ENCODE measurements at regions not wholly inside any gene's neighbourhood (a gene's known extent, or its start where the extent isn't known, plus 50 kb on each side); places are given as distances from the start of the nearest gene placed in this dataset.

DNA sequence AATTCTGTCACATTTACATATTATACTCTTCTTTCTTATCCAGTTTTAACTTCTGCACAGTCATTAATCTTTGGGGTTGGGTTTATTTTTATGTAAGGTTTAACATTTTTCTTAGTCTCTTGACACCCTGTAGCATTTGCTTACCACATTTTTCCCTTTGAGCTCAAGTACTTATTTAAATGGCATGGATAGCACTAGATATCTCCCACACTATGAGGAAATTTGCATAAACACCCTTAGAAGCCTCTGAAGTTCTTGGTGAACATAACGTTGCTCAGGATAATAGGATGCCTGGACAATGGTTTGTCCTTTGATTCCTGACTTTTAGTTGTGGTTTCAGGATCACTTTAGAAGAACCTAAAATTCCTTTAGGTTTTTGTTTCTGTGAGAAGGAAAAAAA is 338.9 kb downstream of the PCDH17 start:
- Histone ChIP-seq H2AFZ (ENCODE audit: low read length) (no peak overlapping the region), H3K27ac (ENCODE audit: low read length) (no peak overlapping the region), H3K4me2 (ENCODE audit: low read depth, low read length) (no peak overlapping the region), H3K9ac (ENCODE audit: low read length) (no peak overlapping the region), H3K9me2 (replicated peaks; ENCODE audit: insufficient read depth, low read length) (no peaks in the 10 kb centered on the region), H4K20me1 (ENCODE audit: insufficient read depth, low read length) (no peaks in the 10 kb centered on the region), H3K4me1 (ENCODE audit: low read length) (no peaks in the 10 kb centered on the region), H3K9me3 (replicated peaks; ENCODE audit: insufficient read depth, low read length) (no peaks in the 10 kb centered on the region), H3K27me3 (replicated peaks; ENCODE audit: insufficient read depth, low read length) (no peaks in the 10 kb centered on the region), H3K4me3 (ENCODE audit: low read length) (no peak overlapping the region), H3K36me3 (replicated peaks; ENCODE audit: insufficient read depth, low read length) (no peaks in the 10 kb centered on the region), H3K79me2 (ENCODE audit: low read length) (no peaks in the 10 kb centered on the region), H3F3A (ENCODE audit: insufficient read depth, low read length) (no peaks in the 10 kb centered on the region)
- TF ChIP-seq EZH2phosphoT487 (IDR thresholded peaks at IDR 0.05; ENCODE audit: low read length): no peak
- DNase-seq: no peak

DNA sequence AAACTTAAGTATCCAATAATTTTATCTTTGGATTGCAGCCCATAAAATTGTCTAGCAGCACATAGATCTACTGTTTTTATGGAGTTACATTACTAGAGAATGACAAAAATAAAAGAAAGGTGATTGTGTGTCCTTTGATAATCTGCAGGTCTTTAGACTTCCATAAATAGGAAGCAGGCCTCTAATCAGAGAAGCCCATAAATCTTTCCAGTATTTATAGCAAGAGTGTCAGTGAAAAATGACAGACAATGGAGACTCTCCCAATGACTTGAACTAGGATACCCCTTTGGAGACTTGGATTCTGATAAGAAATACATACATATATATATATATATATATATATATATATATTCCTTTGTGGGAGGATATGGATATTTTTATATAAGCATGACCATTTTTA is 351.2 kb downstream of the PCDH17 start:
- Histone ChIP-seq H3K36me3 (replicated peaks; ENCODE audit: insufficient read depth, low read length) (no peaks in the 10 kb centered on the region), H3K4me1 (ENCODE audit: low read length) (no peaks in the 10 kb centered on the region), H3K27me3 (replicated peaks; ENCODE audit: insufficient read depth, low read length) (no peaks in the 10 kb centered on the region), H3K9me3 (replicated peaks; ENCODE audit: insufficient read depth, low read length) (no peaks in the 10 kb centered on the region), H3K4me3 (ENCODE audit: low read length) (no peak overlapping the region), H4K20me1 (ENCODE audit: insufficient read depth, low read length) (no peaks in the 10 kb centered on the region), H3K27ac (ENCODE audit: low read length) (no peak overlapping the region), H2AFZ (ENCODE audit: low read length) (no peak overlapping the region), H3F3A (ENCODE audit: insufficient read depth, low read length) (no peaks in the 10 kb centered on the region), H3K9ac (ENCODE audit: low read length) (no peak overlapping the region), H3K4me2 (ENCODE audit: low read depth, low read length) (no peak overlapping the region), H3K9me2 (replicated peaks; ENCODE audit: insufficient read depth, low read length) (no peaks in the 10 kb centered on the region), H3K79me2 (ENCODE audit: low read length) (no peaks in the 10 kb centered on the region)
- TF ChIP-seq EZH2phosphoT487 (IDR thresholded peaks at IDR 0.05; ENCODE audit: low read length): no peak
- no peak for TF ChIP-seq EZH2 (optimal IDR thresholded peaks at IDR 0.05; ENCODE audit: low read depth, low read length)
- TF ChIP-seq, protein P1, sequence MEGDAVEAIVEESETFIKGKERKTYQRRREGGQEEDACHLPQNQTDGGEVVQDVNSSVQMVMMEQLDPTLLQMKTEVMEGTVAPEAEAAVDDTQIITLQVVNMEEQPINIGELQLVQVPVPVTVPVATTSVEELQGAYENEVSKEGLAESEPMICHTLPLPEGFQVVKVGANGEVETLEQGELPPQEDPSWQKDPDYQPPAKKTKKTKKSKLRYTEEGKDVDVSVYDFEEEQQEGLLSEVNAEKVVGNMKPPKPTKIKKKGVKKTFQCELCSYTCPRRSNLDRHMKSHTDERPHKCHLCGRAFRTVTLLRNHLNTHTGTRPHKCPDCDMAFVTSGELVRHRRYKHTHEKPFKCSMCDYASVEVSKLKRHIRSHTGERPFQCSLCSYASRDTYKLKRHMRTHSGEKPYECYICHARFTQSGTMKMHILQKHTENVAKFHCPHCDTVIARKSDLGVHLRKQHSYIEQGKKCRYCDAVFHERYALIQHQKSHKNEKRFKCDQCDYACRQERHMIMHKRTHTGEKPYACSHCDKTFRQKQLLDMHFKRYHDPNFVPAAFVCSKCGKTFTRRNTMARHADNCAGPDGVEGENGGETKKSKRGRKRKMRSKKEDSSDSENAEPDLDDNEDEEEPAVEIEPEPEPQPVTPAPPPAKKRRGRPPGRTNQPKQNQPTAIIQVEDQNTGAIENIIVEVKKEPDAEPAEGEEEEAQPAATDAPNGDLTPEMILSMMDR (IDR thresholded peaks at IDR 0.05; ENCODE audit: low read length): no peak
- DNase-seq: no peak

DNA sequence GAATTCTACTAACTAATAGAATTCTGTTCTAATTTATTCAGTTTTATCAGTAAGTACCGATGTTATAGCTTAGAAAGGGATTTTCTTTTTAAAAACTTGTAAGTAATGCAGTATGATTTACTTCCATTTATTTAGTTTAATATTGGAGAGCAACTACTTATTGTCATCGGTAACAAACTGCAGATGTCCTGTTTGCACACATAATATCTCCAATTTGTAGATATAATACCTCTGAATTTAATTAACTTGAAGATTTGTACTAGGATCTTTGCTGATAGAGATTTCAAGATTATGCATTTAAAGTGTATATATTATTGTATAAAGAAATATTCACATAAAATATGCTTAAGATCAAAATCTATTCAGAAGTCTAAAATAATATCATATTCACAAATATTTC is 356.7 kb downstream of the PCDH17 start:
- Histone ChIP-seq H3K4me3 (ENCODE audit: low read length) (no peak overlapping the region), H3K4me1 (ENCODE audit: low read length) (no peaks in the 10 kb centered on the region), H4K20me1 (ENCODE audit: insufficient read depth, low read length) (no peaks in the 10 kb centered on the region), H3K27ac (ENCODE audit: low read length) (no peak overlapping the region), H3F3A (ENCODE audit: insufficient read depth, low read length) (no peaks in the 10 kb centered on the region), H3K36me3 (replicated peaks; ENCODE audit: insufficient read depth, low read length) (no peaks in the 10 kb centered on the region), H3K9me2 (replicated peaks; ENCODE audit: insufficient read depth, low read length) (no peaks in the 10 kb centered on the region), H3K27me3 (replicated peaks; ENCODE audit: insufficient read depth, low read length) (no peaks in the 10 kb centered on the region), H3K79me2 (ENCODE audit: low read length) (no peaks in the 10 kb centered on the region), H3K4me2 (ENCODE audit: low read depth, low read length) (no peak overlapping the region), H3K9ac (ENCODE audit: low read length) (no peak overlapping the region), H3K9me3 (replicated peaks; ENCODE audit: insufficient read depth, low read length) (no peaks in the 10 kb centered on the region), H2AFZ (ENCODE audit: low read length) (no peak overlapping the region)
- no peak for DNase-seq
- TF ChIP-seq EZH2 (optimal IDR thresholded peaks at IDR 0.05; ENCODE audit: low read depth, low read length) (no peak), EZH2phosphoT487 (IDR thresholded peaks at IDR 0.05; ENCODE audit: low read length) (no peak)
- TF ChIP-seq, protein P1 (IDR thresholded peaks at IDR 0.05; ENCODE audit: low read length): no peak

DNA sequence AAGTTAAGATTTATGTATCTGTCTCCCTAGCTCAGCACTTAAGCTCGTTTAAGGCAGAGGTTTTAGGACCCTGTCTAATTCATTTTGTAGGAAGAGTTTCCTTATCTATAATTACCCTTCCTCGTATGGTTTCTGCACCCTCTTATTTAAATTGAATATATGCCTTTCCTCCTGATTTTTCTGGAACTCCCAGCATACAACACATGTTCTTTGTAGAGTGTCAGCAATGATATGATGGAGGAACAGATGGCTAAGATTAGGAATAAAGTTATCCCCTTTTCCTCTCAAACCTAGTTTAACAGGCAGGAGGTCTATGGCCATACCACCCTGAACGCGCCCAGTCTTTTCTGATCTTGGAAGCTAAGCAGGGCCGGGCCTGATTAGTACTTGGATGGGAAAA is 359.5 kb downstream of the PCDH17 start:
- Histone ChIP-seq H4K20me1 (ENCODE audit: insufficient read depth, low read length) (no peaks in the 10 kb centered on the region), H3K79me2 (ENCODE audit: low read length) (no peaks in the 10 kb centered on the region)
- TF ChIP-seq EZH2phosphoT487 (IDR thresholded peaks at IDR 0.05; ENCODE audit: low read length) (no peak), EZH2 (optimal IDR thresholded peaks at IDR 0.05; ENCODE audit: low read depth, low read length) (no peak)
- TF ChIP-seq, protein P1 (IDR thresholded peaks at IDR 0.05; ENCODE audit: low read length): no peak

More for the DNA sequence above, 359.5 kb downstream of the PCDH17 start:
- no peak for DNase-seq
- Histone ChIP-seq H3K4me2 (ENCODE audit: low read depth, low read length) (no peak overlapping the region), H3K9me2 (replicated peaks; ENCODE audit: insufficient read depth, low read length) (no peaks in the 10 kb centered on the region), H3K9ac (ENCODE audit: low read length) (no peak overlapping the region), H3K4me1 (ENCODE audit: low read length) (no peaks in the 10 kb centered on the region), H3K36me3 (replicated peaks; ENCODE audit: insufficient read depth, low read length) (no peaks in the 10 kb centered on the region), H3K4me3 (ENCODE audit: low read length) (no peak overlapping the region), H2AFZ (ENCODE audit: low read length) (no peak overlapping the region), H3K9me3 (replicated peaks; ENCODE audit: insufficient read depth, low read length) (no peaks in the 10 kb centered on the region), H3K27ac (ENCODE audit: low read length) (no peak overlapping the region), H3F3A (ENCODE audit: insufficient read depth, low read length) (no peaks in the 10 kb centered on the region), H3K27me3 (replicated peaks; ENCODE audit: insufficient read depth, low read length) (no peaks in the 10 kb centered on the region)
